GM12892 (cell line): ENCODE measurements at regions not wholly inside any gene's neighbourhood (a gene's known extent, or its start where the extent isn't known, plus 50 kb on each side); places are given as distances from the start of the nearest gene placed in this dataset.

Experiments
- POLR2A ChIP-seq: IDR thresholded peaks from 2 replicates; pipeline ENCODE4 v1.6.1; 2011; ENCODE audit warnings: low read depth, low read length, control low read depth
- POLR2AphosphoS5 ChIP-seq: IDR thresholded peaks from 2 replicates; pipeline ENCODE4 v1.6.1; 2011; ENCODE audit warnings: low read depth, low read length, control low read depth

GRCh38 chr10:130666215-130666614 lies 530.0 kb downstream of the GLRX3 start:
- TF ChIP-seq POLR2A, result no peak
- TF ChIP-seq POLR2AphosphoS5, result no peak
